ENCODE measurements at regions not wholly inside any gene's neighbourhood (a gene's known extent, or its start where the extent isn't known, plus 50 kb on each side); places are given as distances from the start of the nearest gene placed in this dataset.

DNA sequence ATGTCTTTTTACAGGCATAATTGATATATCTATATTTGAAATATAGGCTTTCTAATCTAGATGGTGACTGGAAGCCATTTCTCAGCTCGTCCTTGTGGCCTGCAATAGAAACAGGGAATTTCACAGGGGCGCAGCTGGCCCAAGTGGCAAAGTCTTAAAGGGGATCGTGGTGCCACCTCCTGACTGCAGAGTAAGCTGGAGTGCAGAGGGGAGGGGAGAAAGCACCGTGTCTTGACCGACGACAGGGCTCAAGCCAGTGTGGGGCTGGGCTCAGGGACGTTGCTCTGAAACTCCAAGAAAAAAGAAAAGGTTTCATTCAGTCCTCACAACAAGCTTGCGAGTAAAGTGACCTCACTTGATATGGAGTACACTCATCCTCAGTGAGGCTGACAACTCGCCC, 255.1 kb downstream of the DCDC2C start:
- no peak for DNase-seq (ENCODE audit: low read depth, low spot score)
- no peak overlapping the region for H3K4me3 ChIP-seq (ENCODE audit: low read depth, low read length)
- in situ Hi-C loops (cut with HindIII; ENCODE audit: low sequenced_read_pairs), result no loop called here
- TF ChIP-seq, protein P1, sequence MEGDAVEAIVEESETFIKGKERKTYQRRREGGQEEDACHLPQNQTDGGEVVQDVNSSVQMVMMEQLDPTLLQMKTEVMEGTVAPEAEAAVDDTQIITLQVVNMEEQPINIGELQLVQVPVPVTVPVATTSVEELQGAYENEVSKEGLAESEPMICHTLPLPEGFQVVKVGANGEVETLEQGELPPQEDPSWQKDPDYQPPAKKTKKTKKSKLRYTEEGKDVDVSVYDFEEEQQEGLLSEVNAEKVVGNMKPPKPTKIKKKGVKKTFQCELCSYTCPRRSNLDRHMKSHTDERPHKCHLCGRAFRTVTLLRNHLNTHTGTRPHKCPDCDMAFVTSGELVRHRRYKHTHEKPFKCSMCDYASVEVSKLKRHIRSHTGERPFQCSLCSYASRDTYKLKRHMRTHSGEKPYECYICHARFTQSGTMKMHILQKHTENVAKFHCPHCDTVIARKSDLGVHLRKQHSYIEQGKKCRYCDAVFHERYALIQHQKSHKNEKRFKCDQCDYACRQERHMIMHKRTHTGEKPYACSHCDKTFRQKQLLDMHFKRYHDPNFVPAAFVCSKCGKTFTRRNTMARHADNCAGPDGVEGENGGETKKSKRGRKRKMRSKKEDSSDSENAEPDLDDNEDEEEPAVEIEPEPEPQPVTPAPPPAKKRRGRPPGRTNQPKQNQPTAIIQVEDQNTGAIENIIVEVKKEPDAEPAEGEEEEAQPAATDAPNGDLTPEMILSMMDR (IDR thresholded peaks at IDR 0.05; ENCODE audit: low read depth, low read length), result no peak

GRCh38 chr2:3958969-3959368, 255.6 kb downstream of the DCDC2C start:
- no peak for DNase-seq (ENCODE audit: low read depth, low spot score)
- no peak overlapping the region for H3K4me3 ChIP-seq (ENCODE audit: low read depth, low read length)
- in situ Hi-C loops (cut with HindIII; ENCODE audit: low sequenced_read_pairs), result no loop called here
- TF ChIP-seq, protein P1 (IDR thresholded peaks at IDR 0.05; ENCODE audit: low read depth, low read length), result no peak

- TF ChIP-seq, protein P1 (IDR thresholded peaks at IDR 0.05; ENCODE audit: low read depth, low read length), result peak; percentile 73
- peak; percentile 35 for DNase-seq (ENCODE audit: low read depth, low spot score)
- in situ Hi-C loops (cut with HindIII; ENCODE audit: low sequenced_read_pairs), result no loop called here
- no peak overlapping the region for H3K4me3 ChIP-seq (ENCODE audit: low read depth, low read length)
These were observed 256.0 kb downstream of the DCDC2C start for GRCh38 chr2:3959372-3959771.

- no peak for DNase-seq (ENCODE audit: low read depth, low spot score)
- in situ Hi-C loops (cut with HindIII; ENCODE audit: low sequenced_read_pairs), result no loop called here
- no peak overlapping the region for H3K4me3 ChIP-seq (ENCODE audit: low read depth, low read length)
- TF ChIP-seq, protein P1 (IDR thresholded peaks at IDR 0.05; ENCODE audit: low read depth, low read length), result no peak
These were observed 256.7 kb downstream of the DCDC2C start for GRCh38 chr2:3960106-3960505.

DNA sequence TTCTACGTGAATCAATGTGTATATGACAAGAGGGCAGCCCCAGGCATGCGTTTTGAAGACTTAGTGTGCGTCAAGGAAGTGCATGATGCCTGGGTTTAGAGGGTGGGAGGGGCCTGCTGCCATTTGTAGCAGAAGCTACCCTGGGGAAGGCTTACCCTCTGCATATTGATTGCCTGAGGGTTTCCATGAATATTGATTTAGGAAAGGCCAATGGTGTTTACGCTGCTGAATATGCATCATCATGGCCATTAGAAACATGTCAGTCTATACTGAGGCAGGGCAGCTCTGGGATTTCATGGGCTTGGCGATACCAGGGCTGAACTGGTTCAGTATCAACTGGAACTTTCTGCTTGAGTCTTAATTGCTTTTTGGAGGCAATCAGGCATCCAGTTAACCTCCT, 259.3 kb downstream of the DCDC2C start:
- H3K4me3 ChIP-seq (ENCODE audit: low read depth, low read length), result no peak overlapping the region
- in situ Hi-C loops (cut with HindIII; ENCODE audit: low sequenced_read_pairs), result no loop called here
- TF ChIP-seq, protein P1 (IDR thresholded peaks at IDR 0.05; ENCODE audit: low read depth, low read length), result no peak
- no peak for DNase-seq (ENCODE audit: low read depth, low spot score)

- TF ChIP-seq, protein P1 (IDR thresholded peaks at IDR 0.05; ENCODE audit: low read depth, low read length), result no peak
- in situ Hi-C loops (cut with HindIII; ENCODE audit: low sequenced_read_pairs), result no loop called here
- no peak overlapping the region for H3K4me3 ChIP-seq (ENCODE audit: low read depth, low read length)
- DNase-seq (ENCODE audit: low read depth, low spot score), result no peak
These were observed 261.8 kb downstream of the DCDC2C start for GRCh38 chr2:3965211-3965610.

GRCh38 chr2:3965953-3966352, 262.6 kb downstream of the DCDC2C start:
- in situ Hi-C loops (cut with HindIII; ENCODE audit: low sequenced_read_pairs), result no loop called here

More at GRCh38 chr2:3965953-3966352, 262.6 kb downstream of the DCDC2C start:
- TF ChIP-seq, protein P1 (IDR thresholded peaks at IDR 0.05; ENCODE audit: low read depth, low read length), result no peak
- H3K4me3 ChIP-seq (ENCODE audit: low read depth, low read length), result no peak overlapping the region
- DNase-seq (ENCODE audit: low read depth, low spot score), result no peak
